Thyroid gland (tissue), 4 donors: ENCODE measurements at regions not wholly inside any gene's neighbourhood (a gene's known extent, or its start where the extent isn't known, plus 50 kb on each side); places are given as distances from the start of the nearest gene placed in this dataset.

ENCODE experiments used
- DNase-seq, 2 donors: peaks; one replicate each; pipeline ENCODE4 v3.0.0-alpha.2; 2019
- H3K27ac ChIP-seq, 3 donors: fragments of 200-600 bp; sonication (generic); 1 replicate in 2 of 3; 2 replicates in 1 of 3; pipeline ENCODE4 v1.5.1; 2016 to 2019; ENCODE audit warnings: mild to moderate bottlenecking in 1 of 3, moderate library complexity in 1 of 3
- H3K27me3 ChIP-seq: fragments of 200-600 bp; sonication (generic); one replicate; pipeline ENCODE4 v1.5.1; 2019
- H3K36me3 ChIP-seq, 2 donors: fragments of 200-600 bp; sonication (generic); one replicate each; pipeline ENCODE4 v1.5.1; 2016 to 2019
- H3K4me1 ChIP-seq, 2 donors: fragments of 200-600 bp; sonication (generic); one replicate each; pipeline ENCODE4 v1.5.1; 2017 to 2019
- H3K4me3 ChIP-seq, 3 donors: fragments of 200-600 bp; sonication (generic); replicated peaks in 1 of 3; 1 replicate in 2 of 3; 2 replicates in 1 of 3; pipeline ENCODE4 v1.5.1; 2016; ENCODE audit warnings: mild to moderate bottlenecking in 1 of 3
- H3K9me3 ChIP-seq: fragments of 200-600 bp; sonication (generic); one replicate; pipeline ENCODE4 v1.5.1; 2017
- POLR2A ChIP-seq, 2 donors: fragments of 450-650 bp; IDR thresholded peaks; one replicate each; pipeline ENCODE4 v1.6.1; 2017; ENCODE audit warnings: antibody characterized with exemption in 2 of 2, mild to moderate bottlenecking in 2 of 2, moderate library complexity in 1 of 2
- WGBS, 2 donors: methylation state at CpG; one replicate each; pipeline ENCODE4 v1.1.5; 2017; 5-methylcytosine and 5-hydroxymethylcytosine counted together
- intact Hi-C: fragments of 100-400 bp; cut with DNase I; formaldehyde crosslinking; loops from one replicate; pipeline ENCODE4 v1.15.1; 2023
- TF ChIP-seq, protein P1 (sequence below), 6 experiments: fragments of 200-600 bp in 3 of 6; fragments of 450-650 bp in 3 of 6; sonication (generic) in 3 of 6; IDR thresholded peaks; one replicate each; pipeline ENCODE4 v1.5.1; 2016 to 2019; ENCODE audit warnings: antibody characterized with exemption in 6 of 6, mild to moderate bottlenecking in 2 of 6, inconsistent platforms in 1 of 6, moderate library complexity in 1 of 6

DNA sequence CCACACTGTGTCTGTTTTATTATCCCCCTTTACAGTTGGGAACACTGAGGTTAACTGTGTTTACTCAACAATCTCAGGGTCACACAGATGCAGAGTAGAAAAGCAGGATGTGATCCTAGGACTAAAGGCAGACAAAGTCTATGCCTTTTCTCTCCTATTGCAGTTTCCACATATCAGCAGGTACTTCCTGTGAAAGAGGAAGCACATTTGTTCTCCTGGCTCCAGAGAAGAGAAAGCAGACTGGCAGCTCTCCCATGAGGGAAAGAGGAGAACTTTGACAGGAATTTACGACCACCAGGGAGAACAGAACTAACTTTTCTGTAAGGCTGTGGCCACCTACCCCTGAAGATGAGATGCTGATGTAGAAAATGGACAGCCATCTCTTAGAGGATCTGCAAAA, 84.2 kb upstream of the TNC start:
- no peak for DNase-seq
- no peak overlapping the region for H3K27ac ChIP-seq
- intact Hi-C loops = no loop called here
- H3K4me1 ChIP-seq = no peaks in the 10 kb centered on the region
- WGBS, 2 donors = 46 to 51% methylated on average over 1 of the region's 1 CpG
- no peaks in the 10 kb centered on the region for H3K9me3 ChIP-seq
- no peaks in the 10 kb centered on the region for H3K36me3 ChIP-seq
- TF ChIP-seq, protein P1, sequence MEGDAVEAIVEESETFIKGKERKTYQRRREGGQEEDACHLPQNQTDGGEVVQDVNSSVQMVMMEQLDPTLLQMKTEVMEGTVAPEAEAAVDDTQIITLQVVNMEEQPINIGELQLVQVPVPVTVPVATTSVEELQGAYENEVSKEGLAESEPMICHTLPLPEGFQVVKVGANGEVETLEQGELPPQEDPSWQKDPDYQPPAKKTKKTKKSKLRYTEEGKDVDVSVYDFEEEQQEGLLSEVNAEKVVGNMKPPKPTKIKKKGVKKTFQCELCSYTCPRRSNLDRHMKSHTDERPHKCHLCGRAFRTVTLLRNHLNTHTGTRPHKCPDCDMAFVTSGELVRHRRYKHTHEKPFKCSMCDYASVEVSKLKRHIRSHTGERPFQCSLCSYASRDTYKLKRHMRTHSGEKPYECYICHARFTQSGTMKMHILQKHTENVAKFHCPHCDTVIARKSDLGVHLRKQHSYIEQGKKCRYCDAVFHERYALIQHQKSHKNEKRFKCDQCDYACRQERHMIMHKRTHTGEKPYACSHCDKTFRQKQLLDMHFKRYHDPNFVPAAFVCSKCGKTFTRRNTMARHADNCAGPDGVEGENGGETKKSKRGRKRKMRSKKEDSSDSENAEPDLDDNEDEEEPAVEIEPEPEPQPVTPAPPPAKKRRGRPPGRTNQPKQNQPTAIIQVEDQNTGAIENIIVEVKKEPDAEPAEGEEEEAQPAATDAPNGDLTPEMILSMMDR (IDR thresholded peaks at IDR 0.05) = no peak
- TF ChIP-seq POLR2A (IDR thresholded peaks at IDR 0.05) = no peak
- no peaks in the 10 kb centered on the region for H3K27me3 ChIP-seq
- no peak overlapping the region for H3K4me3 ChIP-seq

DNA sequence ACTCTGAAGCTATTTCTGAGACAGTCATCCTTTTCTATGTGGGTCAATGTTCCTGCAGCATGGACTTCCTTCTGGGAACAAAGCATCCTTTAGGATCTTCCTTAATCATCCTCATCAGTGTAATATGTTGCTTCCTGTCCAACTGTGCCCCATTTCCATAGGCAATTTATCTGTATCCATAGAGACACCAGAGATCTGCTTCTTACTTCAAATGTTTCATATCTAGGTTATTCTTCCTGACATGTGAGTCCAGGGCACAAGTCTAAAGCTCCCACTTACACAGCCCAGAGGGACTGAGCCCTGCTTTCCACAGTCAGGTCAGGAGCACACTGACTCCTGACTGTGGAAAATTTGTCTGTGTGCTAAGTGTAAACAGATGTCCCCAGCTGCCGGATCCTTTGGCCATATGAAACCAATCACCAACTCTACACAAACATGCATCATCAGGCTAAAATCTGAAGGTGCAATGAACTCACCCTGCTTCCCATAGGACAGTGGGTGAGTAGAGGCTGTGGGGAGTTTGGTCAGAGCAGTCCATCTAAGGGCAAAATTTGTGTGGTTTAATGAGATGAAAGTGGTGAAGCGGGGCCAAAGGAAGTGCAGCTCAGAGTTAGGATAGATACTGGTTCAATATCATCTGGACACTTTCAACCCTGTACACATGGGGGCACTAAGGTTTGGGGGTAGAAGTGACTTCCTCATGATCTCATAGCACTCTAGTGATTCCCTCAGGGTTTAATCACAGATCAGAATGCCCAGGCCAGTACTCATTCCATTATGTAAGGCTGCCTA, 85.2 kb upstream of the TNC start:
- intact Hi-C loops = no loop called here
- H3K9me3 ChIP-seq = no peaks in the 10 kb centered on the region
- H3K27ac ChIP-seq = no peak overlapping the region
- no peaks in the 10 kb centered on the region for H3K27me3 ChIP-seq
- TF ChIP-seq, protein P1 (IDR thresholded peaks at IDR 0.05) = no peak
- TF ChIP-seq POLR2A (IDR thresholded peaks at IDR 0.05) = no peak
- WGBS, 2 donors = 75 to 91% methylated on average over 2 of the region's 2 CpGs
- H3K4me3 ChIP-seq = no peak overlapping the region
- no peaks in the 10 kb centered on the region for H3K4me1 ChIP-seq
- no peak for DNase-seq
- H3K36me3 ChIP-seq = no peaks in the 10 kb centered on the region

DNA sequence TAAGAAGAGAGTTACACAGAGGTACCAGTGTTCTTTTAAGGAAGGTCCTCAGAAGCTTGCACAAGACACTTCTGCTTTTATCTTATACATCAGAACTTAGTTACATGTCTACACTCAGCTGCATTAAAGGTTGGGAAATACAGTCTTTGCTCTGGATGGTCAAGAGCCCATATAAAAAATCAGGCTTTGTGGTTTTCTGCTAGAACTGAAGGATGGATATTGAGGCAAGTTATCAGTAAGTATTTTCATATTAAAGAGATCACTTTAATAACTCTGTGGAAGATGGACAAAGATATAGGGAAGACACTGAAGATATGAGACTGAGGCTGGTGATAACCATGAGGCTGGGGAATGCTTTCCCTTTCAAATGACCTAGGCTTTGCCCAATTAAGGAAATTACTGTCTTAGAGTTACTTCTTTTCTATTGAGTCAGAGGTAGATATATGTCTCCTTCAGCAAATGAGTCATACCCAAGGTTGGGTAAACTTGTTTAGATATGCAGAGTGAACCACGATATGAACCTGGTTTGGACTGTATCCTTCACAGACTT, 87.0 kb upstream of the TNC start:
- Histone ChIP-seq H3K27me3 (no peaks in the 10 kb centered on the region), H3K4me1 (no peaks in the 10 kb centered on the region), H3K9me3 (no peaks in the 10 kb centered on the region), H3K27ac (no peak overlapping the region), H3K36me3 (no peaks in the 10 kb centered on the region), H3K4me3 (no peak overlapping the region)
- intact Hi-C loops = no loop called here
- WGBS, 2 donors = 52 to 77% methylated on average over 1 of the region's 1 CpG
- DNase-seq = no peak
- TF ChIP-seq POLR2A (IDR thresholded peaks at IDR 0.05) = no peak
- TF ChIP-seq, protein P1 (IDR thresholded peaks at IDR 0.05) = no peak

DNA sequence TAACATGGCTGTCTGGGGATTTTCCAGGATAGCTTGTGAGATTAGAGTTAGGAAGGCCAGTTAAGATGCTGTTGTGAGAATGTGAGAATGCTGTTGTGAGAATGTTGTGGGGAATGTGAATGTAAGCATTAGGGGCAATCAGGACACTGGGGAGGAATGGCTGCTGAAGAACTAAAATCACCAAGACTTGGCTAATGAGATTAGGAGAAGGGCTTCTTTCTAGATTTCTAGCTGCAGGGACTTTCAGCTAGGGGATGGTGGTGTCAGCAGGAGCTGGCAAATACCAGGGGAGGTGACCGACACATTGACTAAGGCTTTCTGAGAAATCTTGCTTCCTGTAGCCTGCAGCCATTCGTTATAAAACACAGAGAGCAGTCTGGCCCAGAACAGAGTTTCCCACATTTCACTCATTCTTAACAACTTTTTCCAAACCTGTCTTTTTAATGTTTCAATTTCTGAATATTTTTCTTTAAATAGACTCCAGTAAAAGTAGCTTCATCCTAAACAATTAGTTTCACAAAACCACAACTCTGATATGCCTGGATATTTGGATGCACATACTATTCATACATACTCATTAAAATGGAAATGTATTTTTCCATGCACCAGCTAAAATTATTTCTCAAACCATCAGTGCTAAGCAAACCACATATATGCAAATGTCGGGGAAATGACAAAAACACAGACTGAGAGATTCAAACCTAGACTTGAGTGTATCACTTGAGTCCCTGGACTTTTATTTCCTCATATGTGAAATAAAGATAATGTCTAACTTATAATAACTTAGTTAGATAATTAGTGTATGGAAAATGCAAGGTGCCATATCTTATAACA, 89.3 kb upstream of the TNC start:
- no peaks in the 10 kb centered on the region for H3K36me3 ChIP-seq
- H3K27me3 ChIP-seq = no peaks in the 10 kb centered on the region
- TF ChIP-seq POLR2A (IDR thresholded peaks at IDR 0.05) = no peak
- DNase-seq = no peak
- intact Hi-C loops = no loop called here
- no peaks in the 10 kb centered on the region for H3K9me3 ChIP-seq
- WGBS, 2 donors = 64 to 67% methylated on average over 3 of the region's 3 CpGs
- no peaks in the 10 kb centered on the region for H3K4me1 ChIP-seq
- H3K27ac ChIP-seq = no peak overlapping the region
- H3K4me3 ChIP-seq = no peak overlapping the region

DNA sequence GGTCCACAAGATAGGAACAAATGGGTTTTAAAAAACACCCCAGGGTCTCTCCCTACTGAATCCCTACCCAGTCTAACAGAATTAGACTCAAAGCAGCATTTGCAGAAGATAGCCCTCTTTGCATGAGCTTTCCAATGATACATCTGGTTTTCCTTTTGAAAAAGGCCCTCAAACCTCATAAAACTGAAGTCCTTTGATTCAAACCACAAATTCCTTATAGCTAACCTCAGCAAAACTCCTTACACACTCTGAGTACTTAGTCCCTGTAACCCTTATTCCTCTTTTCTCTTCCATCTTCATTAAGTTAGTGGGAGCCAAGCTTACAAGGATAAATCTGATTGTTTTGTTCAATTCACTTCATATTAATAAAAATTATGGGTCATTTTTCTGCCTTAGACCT, 90.5 kb upstream of the TNC start:
- no peaks in the 10 kb centered on the region for H3K4me1 ChIP-seq
- no peak overlapping the region for H3K27ac ChIP-seq
- intact Hi-C loops = no loop called here
- no peaks in the 10 kb centered on the region for H3K9me3 ChIP-seq
- no peak for TF ChIP-seq POLR2A (IDR thresholded peaks at IDR 0.05)
- TF ChIP-seq, protein P1 (IDR thresholded peaks at IDR 0.05) = no peak
- no peak overlapping the region for H3K4me3 ChIP-seq
- DNase-seq = no peak
- H3K27me3 ChIP-seq = no peaks in the 10 kb centered on the region
- no peaks in the 10 kb centered on the region for H3K36me3 ChIP-seq
